HEK293 (cell line): ENCODE measurements at regions not wholly inside any gene's neighbourhood (a gene's known extent, or its start where the extent isn't known, plus 50 kb on each side); places are given as distances from the start of the nearest gene placed in this dataset.

Experiments
- CTCF ChIA-PET: fragments of 350-600 bp; formaldehyde crosslinking; extraction: SDS; loops from one replicate; lab custom pipeline; 2021; ENCODE audit warnings: antibody characterized with exemption; lab: Yijun Ruan, JAX
- POLR2A ChIA-PET: fragments of 300-600 bp; formaldehyde crosslinking; extraction: SDS; loops from one replicate; lab custom pipeline; 2020; ENCODE audit warnings: antibody characterized with exemption, inconsistent platforms; lab: Yijun Ruan, JAX
- H3K27ac ChIP-seq: fragments of 200-500 bp; sonication (Bioruptor generic); 2 replicates; pipeline ENCODE4 v1.5.1; 2014; ENCODE audit warnings: low read depth, low read length, control low read depth, inconsistent platforms; ENCODE audit errors: extremely low read depth
- H3K36me3 ChIP-seq, 2 experiments: fragments of 200-500 bp in 1 of 2; sonication (Bioruptor generic) in 1 of 2; 1 replicate in 1 of 2; 2 replicates in 1 of 2; pipeline ENCODE4 v1.5.1; 2014 to 2017; ENCODE audit warnings: inconsistent platforms in 2 of 2, low read length in 2 of 2; ENCODE audit not compliant: control insufficient read depth in 2 of 2, insufficient read depth in 1 of 2
- H3K4me1 ChIP-seq: fragments of 200-500 bp; sonication (Bioruptor generic); 2 replicates; pipeline ENCODE4 v1.5.1; 2014; ENCODE audit warnings: mild to moderate bottlenecking, low read length, inconsistent platforms; ENCODE audit not compliant: control insufficient read depth, insufficient read depth
- H3K4me3 ChIP-seq: 2 replicates; pipeline ENCODE4 v1.5.1; 2011; ENCODE audit warnings: low read depth, mild to moderate bottlenecking, control low read depth, low read length, moderate library complexity
- H3K9me3 ChIP-seq: fragments of 200-500 bp; sonication (Bioruptor generic); 2 replicates; pipeline ENCODE4 v1.5.1; 2014; ENCODE audit warnings: low read depth, low read length, inconsistent platforms; ENCODE audit not compliant: control insufficient read depth, insufficient read depth
- EGR2 ChIP-seq: fragments of 450-650 bp; formaldehyde crosslinking; IDR thresholded peaks from 2 replicates; pipeline ENCODE4 v1.5.1; 2016; ENCODE audit warnings: low read depth, missing biosample characterization, missing genetic modification characterization
- GLI4 ChIP-seq: fragments of 450-650 bp; formaldehyde crosslinking; IDR thresholded peaks from 2 replicates; pipeline ENCODE4 v1.5.1; 2016; ENCODE audit warnings: missing biosample characterization, missing genetic modification characterization
- IKZF3 ChIP-seq: fragments of 450-650 bp; IDR thresholded peaks from 2 replicates; pipeline ENCODE4 v1.5.0; 2018; ENCODE audit warnings: missing biosample characterization, mild to moderate bottlenecking, missing genetic modification characterization, moderate library complexity
- SCRT2 ChIP-seq: fragments of 450-650 bp; formaldehyde crosslinking; IDR thresholded peaks from 2 replicates; pipeline ENCODE4 v1.5.1; 2016; ENCODE audit warnings: missing biosample characterization, missing genetic modification characterization
- SP3 ChIP-seq: fragments of 450-650 bp; formaldehyde crosslinking; IDR thresholded peaks from 2 replicates; pipeline ENCODE4 v1.5.1; 2016; ENCODE audit warnings: missing biosample characterization, missing genetic modification characterization
- WT1 ChIP-seq: fragments of 450-650 bp; formaldehyde crosslinking; IDR thresholded peaks from 2 replicates; pipeline ENCODE4 v1.5.1; 2016; ENCODE audit warnings: missing biosample characterization, missing genetic modification characterization
- ZBTB26 ChIP-seq: fragments of 450-650 bp; formaldehyde crosslinking; optimal IDR thresholded peaks from 2 replicates; pipeline ENCODE3; 2016; ENCODE audit warnings: missing biosample characterization, mild to moderate bottlenecking, missing genetic modification characterization
- ZNF121 ChIP-seq: fragments of 450-650 bp; formaldehyde crosslinking; IDR thresholded peaks from 2 replicates; pipeline ENCODE4 v1.5.1; 2016; ENCODE audit warnings: missing biosample characterization, missing genetic modification characterization
- ZNF174 ChIP-seq: fragments of 450-650 bp; formaldehyde crosslinking; IDR thresholded peaks from 2 replicates; pipeline ENCODE4 v1.5.0; 2017; ENCODE audit warnings: missing biosample characterization, mild to moderate bottlenecking, missing genetic modification characterization
- ZNF214 ChIP-seq: fragments of 450-650 bp; formaldehyde crosslinking; IDR thresholded peaks from 2 replicates; pipeline ENCODE4 v1.5.1; 2017; ENCODE audit warnings: missing biosample characterization, mild to moderate bottlenecking, missing genetic modification characterization, borderline replicate concordance
- ZNF248 ChIP-seq: fragments of 450-650 bp; formaldehyde crosslinking; IDR thresholded peaks from 2 replicates; pipeline ENCODE4 v1.5.1; 2017; ENCODE audit warnings: missing biosample characterization, missing genetic modification characterization
- ZNF280C ChIP-seq: fragments of 450-650 bp; formaldehyde crosslinking; IDR thresholded peaks from 2 replicates; pipeline ENCODE4 v1.5.1; 2016; ENCODE audit warnings: missing biosample characterization, missing genetic modification characterization
- ZNF302 ChIP-seq: fragments of 450-650 bp; formaldehyde crosslinking; IDR thresholded peaks from 2 replicates; pipeline ENCODE4 v1.5.1; 2016; ENCODE audit warnings: missing biosample characterization, missing genetic modification characterization, low read depth
- ZNF398 ChIP-seq: fragments of 450-650 bp; formaldehyde crosslinking; IDR thresholded peaks from 2 replicates; pipeline ENCODE4 v1.5.1; 2017; ENCODE audit warnings: missing biosample characterization, missing genetic modification characterization
- ZNF433 ChIP-seq: fragments of 450-650 bp; formaldehyde crosslinking; IDR thresholded peaks from 2 replicates; pipeline ENCODE4 v1.5.1; 2016; ENCODE audit warnings: missing biosample characterization, missing genetic modification characterization, low read depth
- ZNF510 ChIP-seq: fragments of 450-650 bp; formaldehyde crosslinking; IDR thresholded peaks from 2 replicates; pipeline ENCODE4 v1.5.1; 2018; ENCODE audit warnings: mild to moderate bottlenecking, missing genetic modification characterization, missing biosample characterization; ENCODE audit not compliant: insufficient replicate concordance
- ZNF514 ChIP-seq: fragments of 450-650 bp; formaldehyde crosslinking; IDR thresholded peaks from 2 replicates; pipeline ENCODE4 v1.5.1; 2016; ENCODE audit warnings: missing biosample characterization, missing genetic modification characterization
- ZNF548 ChIP-seq: fragments of 450-650 bp; formaldehyde crosslinking; IDR thresholded peaks from 2 replicates; pipeline ENCODE4 v1.5.1; 2016; ENCODE audit warnings: missing biosample characterization, missing genetic modification characterization
- ZNF560 ChIP-seq: fragments of 450-650 bp; formaldehyde crosslinking; IDR thresholded peaks from 2 replicates; pipeline ENCODE4 v1.5.1; 2017; ENCODE audit warnings: missing biosample characterization, missing genetic modification characterization, borderline replicate concordance
- ZNF692 ChIP-seq: fragments of 450-650 bp; formaldehyde crosslinking; IDR thresholded peaks from 2 replicates; pipeline ENCODE4 v1.5.1; 2016; ENCODE audit warnings: missing biosample characterization, missing genetic modification characterization
- ZNF830 ChIP-seq: fragments of 450-650 bp; IDR thresholded peaks from 2 replicates; pipeline ENCODE4 v1.5.0; 2018; ENCODE audit warnings: missing biosample characterization, missing genetic modification characterization, low read depth, mild to moderate bottlenecking, moderate library complexity
- ZSCAN16 ChIP-seq: fragments of 450-650 bp; formaldehyde crosslinking; IDR thresholded peaks from 2 replicates; pipeline ENCODE4 v1.5.1; 2016; ENCODE audit warnings: missing biosample characterization, missing genetic modification characterization

- no peak for TF ChIP-seq ZNF830 (tag by site-specific recombination)
- TF ChIP-seq ZSCAN16 (tag by site-specific recombination): no peak
- TF ChIP-seq ZNF548: no peak
- TF ChIP-seq ZNF121 (tag by site-specific recombination): no peak
- no peak for TF ChIP-seq ZBTB26 (tag by site-specific recombination)
- TF ChIP-seq ZNF280C: no peak
- Histone ChIP-seq H3K27ac (no peak overlapping the region), H3K4me3 (no peak overlapping the region), H3K9me3 (no peaks in the 10 kb centered on the region), H3K4me1 (no peaks in the 10 kb centered on the region), H3K36me3 (no peaks in the 10 kb centered on the region)
- ChIA-PET POLR2A (no interaction called here), CTCF (no interaction called here)
These were observed 108.1 kb upstream of the CELF4 start for GRCh38 chr18:37673671-37674070.

- H3K4me3 ChIP-seq: no peak overlapping the region
- TF ChIP-seq ZNF560: no peak
- no peak for TF ChIP-seq ZNF302 (tag by site-specific recombination)
- no peak for TF ChIP-seq EGR2 (tag by site-specific recombination)
- TF ChIP-seq GLI4 (tag by site-specific recombination): no peak
- no peak for TF ChIP-seq IKZF3
- no peak for TF ChIP-seq SCRT2 (tag by site-specific recombination)
- no peak for TF ChIP-seq ZNF433 (tag by site-specific recombination)
- no peak for TF ChIP-seq ZNF830 (tag by site-specific recombination)
- no peak for TF ChIP-seq SP3 (tag by site-specific recombination)
- TF ChIP-seq ZNF398 (tag by site-specific recombination): no peak
- TF ChIP-seq ZNF692 (tag by site-specific recombination): no peak
- TF ChIP-seq WT1: no peak
- no peak for TF ChIP-seq ZNF248 (tag by site-specific recombination)
- no peak for TF ChIP-seq ZNF174 (tag by site-specific recombination)
- no peak for TF ChIP-seq ZNF510 (tag by site-specific recombination)
- TF ChIP-seq ZNF514: no peak
- TF ChIP-seq ZNF214 (tag by site-specific recombination): no peak
- POLR2A ChIA-PET: no interaction called here
- no peaks in the 10 kb centered on the region for H3K9me3 ChIP-seq
- CTCF ChIA-PET: interaction anchor here (0.6 kb wide), 1 partner anchor 732 kb away, joined by 3 read pairs; no protein-coding TSS in a partner anchor
- no peaks in the 10 kb centered on the region for H3K4me1 ChIP-seq
- no peak overlapping the region for H3K27ac ChIP-seq
- H3K36me3 ChIP-seq: no peaks in the 10 kb centered on the region
These were observed 107.5 kb upstream of the CELF4 start for GRCh38 chr18:37672932-37673595.
